Activated CD4-positive, alpha-beta T cell treated with anti-CD3 and anti-CD28 coated beads, Interleukin-2, amount 10 ng/mL, durations not matched to agents 7 days and 5 days (primary cell): ENCODE measurements at regions not wholly inside any gene's neighbourhood (a gene's known extent, or its start where the extent isn't known, plus 50 kb on each side); places are given as distances from the start of the nearest gene placed in this dataset.

ENCODE experiments used
- CTCF ChIA-PET: fragments of 350-600 bp; sonication (Branson Sonifier 250); formaldehyde crosslinking; loops from one replicate; lab custom pipeline; 2021; ENCODE audit warnings: antibody characterized with exemption; lab: Charles Lee
- POLR2A ChIA-PET: fragments of 350-600 bp; sonication (Branson Sonifier 250); formaldehyde crosslinking; loops from one replicate; lab custom pipeline; 2021; ENCODE audit warnings: antibody characterized with exemption; lab: Charles Lee
- DNase-seq: peaks from one replicate; pipeline ENCODE4 v3.0.0-alpha.2; 2020
- H3K27ac Mint-ChIP-seq: one replicate; pipeline ENCODE4 v1.8.0; 2021; ENCODE audit warnings: mild to moderate bottlenecking, moderate library complexity, mixed read lengths
- H3K27me3 Mint-ChIP-seq: one replicate; pipeline ENCODE4 v1.8.0; 2021; ENCODE audit warnings: mixed read lengths
- H3K36me3 Mint-ChIP-seq: one replicate; pipeline ENCODE4 v1.8.0; 2021; ENCODE audit warnings: low read depth, mixed read lengths
- H3K4me1 Mint-ChIP-seq: one replicate; pipeline ENCODE4 v1.8.0; 2021; ENCODE audit warnings: mixed read lengths
- H3K4me3 Mint-ChIP-seq: one replicate; pipeline ENCODE4 v1.8.0; 2021; ENCODE audit warnings: mild to moderate bottlenecking, moderate library complexity, mixed read lengths
- H3K9me3 Mint-ChIP-seq: one replicate; pipeline ENCODE4 v1.8.0; 2021; ENCODE audit warnings: mixed read lengths

- POLR2A ChIA-PET, result no interaction called here
- H3K36me3 Mint-ChIP-seq, result peaks cover 1% of the 10 kb centered on the region
- CTCF ChIA-PET, result interaction anchor here (0.7 to 1.4 kb wide), 2 partner anchors 15 to 50 kb away, joined by 3 to 4 read pairs; no protein-coding TSS in a partner anchor
Observed at GRCh38 chr13:29905845-29906244, 55.4 kb upstream of the UBL3 start.

GRCh38 chr13:29903996-29904395 lies 53.6 kb upstream of the UBL3 start:
- Mint-ChIP-seq H3K4me1 (peaks cover 40% of the 10 kb centered on the region), H3K27ac (peak overlapping the region; percentile 58), H3K27me3 (peaks cover 14% of the 10 kb centered on the region), H3K36me3 (peaks cover 2% of the 10 kb centered on the region), H3K4me3 (no peak overlapping the region), H3K9me3 (no peaks in the 10 kb centered on the region)
- DNase-seq, result no peak
- ChIA-PET POLR2A (interaction anchor here (0.6 kb wide), 1 partner anchor 160 kb away, joined by 3 read pairs; no protein-coding TSS in a partner anchor), CTCF (interaction anchor here (1.1 kb wide), 1 partner anchor 18 kb away, joined by 3 read pairs; no protein-coding TSS in a partner anchor)

More at GRCh38 chr13:29905845-29906244, 55.4 kb upstream of the UBL3 start:
- no peak for DNase-seq
- Mint-ChIP-seq H3K27me3 (peaks cover 1% of the 10 kb centered on the region), H3K4me3 (no peak overlapping the region), H3K27ac (no peak overlapping the region), H3K4me1 (peaks cover 40% of the 10 kb centered on the region), H3K9me3 (no peaks in the 10 kb centered on the region)

- Mint-ChIP-seq H3K36me3 (peaks cover 2% of the 10 kb centered on the region), H3K4me1 (peaks cover 38% of the 10 kb centered on the region), H3K27ac (peak overlapping the region; percentile 58), H3K27me3 (peaks cover 14% of the 10 kb centered on the region), H3K9me3 (no peaks in the 10 kb centered on the region), H3K4me3 (no peak overlapping the region)
- no peak for DNase-seq
- ChIA-PET CTCF (interaction anchor here (1.1 to 1.2 kb wide), 2 partner anchors 18 to 131 kb away, joined by 3 read pairs; no protein-coding TSS in a partner anchor), POLR2A (no interaction called here)
Observed at GRCh38 chr13:29903543-29903942, 53.1 kb upstream of the UBL3 start.

- Mint-ChIP-seq H3K4me1 (peaks cover 30% of the 10 kb centered on the region), H3K36me3 (peaks cover 2% of the 10 kb centered on the region), H3K9me3 (no peaks in the 10 kb centered on the region), H3K27ac (peak overlapping the region; percentile 90), H3K4me3 (peak overlapping the region; percentile 63), H3K27me3 (peaks cover 14% of the 10 kb centered on the region)
- ChIA-PET POLR2A (no interaction called here), CTCF (interaction anchor here (0.9 to 1.6 kb wide), 3 partner anchors 18 to 212 kb away, joined by 3 to 6 read pairs (median 3); no protein-coding TSS in a partner anchor)
- no peak for DNase-seq
Observed at GRCh38 chr13:29902632-29903305, 52.4 kb upstream of the UBL3 start.

- Mint-ChIP-seq H3K27ac (peak overlapping the region; percentile 90), H3K27me3 (peaks cover 14% of the 10 kb centered on the region), H3K36me3 (peaks cover 2% of the 10 kb centered on the region), H3K9me3 (no peaks in the 10 kb centered on the region), H3K4me3 (peak overlapping the region; percentile 63), H3K4me1 (peaks cover 22% of the 10 kb centered on the region)
- ChIA-PET POLR2A (interaction anchor here (0.7 kb wide), 1 partner anchor 11 kb away, joined by 3 read pairs; no protein-coding TSS in a partner anchor), CTCF (interaction anchor here (0.9 to 1.6 kb wide), 2 partner anchors 19 to 213 kb away, joined by 3 to 6 read pairs; no protein-coding TSS in a partner anchor)
- DNase-seq, result peak; percentile 50
Observed at GRCh38 chr13:29901710-29902631, 51.6 kb upstream of the UBL3 start.
